Activated naive CD4-positive, alpha-beta T cell treated with anti-CD3 and anti-CD28 coated beads, Interleukin-2, amount 50 U/mL, for 72 hours (primary cell): ENCODE measurements at regions not wholly inside any gene's neighbourhood (a gene's known extent, or its start where the extent isn't known, plus 50 kb on each side); places are given as distances from the start of the nearest gene placed in this dataset.
"Not testable (repeated sequence)": the region's sequence is repeated elsewhere in the genome, so short reads cannot be mapped to it uniquely, and the experiment has no call there.

Source experiments
- ATAC-seq, 2 donors: fragments of 150-1000 bp; cut with Tn5 transposase; 2 replicates each; pipeline ENCODE4 v1.10.0; 2021; ENCODE audit warnings: mild to moderate bottlenecking in 2 of 2, moderate library complexity in 2 of 2
- DNase-seq, 2 donors: peaks; one replicate each; pipeline ENCODE4 v3.0.0; 2021 to 2022; ENCODE audit warnings: low spot score in 2 of 2
- H3K27ac Mint-ChIP-seq, 2 donors: one replicate each; pipeline ENCODE4 v1.8.0; 2022; ENCODE audit warnings: mild to moderate bottlenecking in 2 of 2, mixed read lengths in 2 of 2
- H3K36me3 Mint-ChIP-seq, 2 donors: one replicate each; pipeline ENCODE4 v1.8.0; 2022; ENCODE audit warnings: mixed read lengths in 2 of 2
- H3K9me3 Mint-ChIP-seq, 2 donors: one replicate each; pipeline ENCODE4 v1.8.0; 2022; ENCODE audit warnings: mixed read lengths in 2 of 2

DNA sequence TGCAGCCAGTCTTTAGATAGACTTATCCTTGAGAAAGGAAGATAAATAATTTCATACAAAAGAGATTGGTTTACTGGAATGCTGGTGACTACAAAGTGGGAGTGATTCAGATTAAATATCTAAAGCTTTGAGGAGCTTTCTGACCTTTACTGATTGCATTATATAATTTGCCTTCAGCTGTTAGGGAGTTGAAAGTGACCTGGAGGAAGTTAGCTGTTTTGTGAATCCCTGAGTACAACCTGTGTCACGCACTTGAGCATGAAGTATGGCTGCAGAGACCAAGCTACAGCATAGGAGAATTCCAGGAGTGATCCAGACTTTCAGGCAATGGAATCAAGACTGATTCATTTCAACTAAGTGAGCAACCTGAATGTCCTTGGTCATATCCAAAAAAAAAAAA is 1848.3 kb upstream of the RAG2 start:
- H3K36me3 Mint-ChIP-seq, result no peaks in the 10 kb centered on the region
- H3K27ac Mint-ChIP-seq, result no peak overlapping the region
- DNase-seq, result no peak
- peaks cover 4 to 11% of the 10 kb centered on the region in 2 donors for H3K9me3 Mint-ChIP-seq
- ATAC-seq, result no peak

GRCh38 chr11:38438091-38438490 is 1840.1 kb upstream of the RAG2 start:
- Mint-ChIP-seq H3K9me3 (peaks cover 12 to 13% of the 10 kb centered on the region in 2 donors), H3K36me3 (no peaks in the 10 kb centered on the region), H3K27ac (no peak overlapping the region)
- no peak for ATAC-seq
- DNase-seq, result no peak

DNA sequence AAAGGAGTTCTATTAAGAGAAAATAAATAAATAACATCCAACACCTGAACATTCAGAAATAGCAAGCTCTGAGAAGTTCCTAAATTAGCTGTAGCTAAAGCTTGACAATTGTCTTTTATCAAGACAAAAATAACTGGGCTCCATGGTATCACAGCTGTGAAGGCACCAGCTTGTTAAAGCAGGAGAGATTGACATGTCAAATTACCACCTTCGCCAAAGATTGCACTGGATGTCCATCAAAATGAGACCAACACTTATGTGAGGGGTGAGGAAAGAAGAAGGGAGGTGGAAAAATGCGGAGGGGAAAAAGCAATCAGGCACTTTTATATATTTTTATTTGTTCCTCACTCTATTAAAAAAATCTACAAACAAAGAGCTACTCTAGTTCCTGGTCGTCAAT is 1827.5 kb upstream of the RAG2 start:
- no peak for DNase-seq
- Mint-ChIP-seq H3K36me3 (peaks cover 0 to 2% of the 10 kb centered on the region in 2 donors), H3K9me3 (peaks cover 9 to 11% of the 10 kb centered on the region in 2 donors), H3K27ac (no peak overlapping the region)
- ATAC-seq, result no peak

DNA sequence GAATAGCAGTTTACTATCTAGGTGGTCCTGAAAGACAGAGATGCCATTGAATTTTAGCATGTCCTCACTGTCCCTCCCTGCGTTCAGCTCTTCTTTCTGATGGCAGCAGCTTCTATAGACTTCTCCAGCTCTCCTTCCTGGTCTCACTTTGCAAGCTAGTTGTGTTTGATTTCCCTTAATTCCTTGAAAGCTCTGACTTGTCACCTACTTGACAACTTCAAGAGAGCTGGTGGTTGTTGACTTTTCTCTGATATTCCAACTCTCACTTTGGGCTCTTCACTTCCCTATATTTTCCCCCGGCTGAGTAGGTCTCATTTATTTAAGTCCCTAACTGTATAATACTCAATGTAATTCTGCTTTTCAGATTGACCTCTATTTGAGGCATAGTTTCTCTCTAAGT is 1825.0 kb upstream of the RAG2 start:
- no peaks in the 10 kb centered on the region for H3K36me3 Mint-ChIP-seq
- H3K9me3 Mint-ChIP-seq, result peaks cover 9% of the 10 kb centered on the region in 2 donors
- DNase-seq, result no peak
- no peak for ATAC-seq
- no peak overlapping the region for H3K27ac Mint-ChIP-seq

- Mint-ChIP-seq H3K9me3 (peaks cover 33 to 35% of the 10 kb centered on the region in 2 donors), H3K36me3 (peaks cover 0 to 7% of the 10 kb centered on the region in 2 donors), H3K27ac (no peak overlapping the region)
- ATAC-seq, result no peak
- DNase-seq, result no peak
Measured at GRCh38 chr11:38416141-38416540, 1818.1 kb upstream of the RAG2 start.

- no peak for ATAC-seq
- H3K9me3 Mint-ChIP-seq, result peaks cover 34 to 46% of the 10 kb centered on the region in 2 donors
Measured at GRCh38 chr11:38411149-38411548, 1813.1 kb upstream of the RAG2 start.

GRCh38 chr11:38402063-38402462 is 1804.0 kb upstream of the RAG2 start:
- ATAC-seq (no peak), DNase-seq (no peak)
- H3K36me3 Mint-ChIP-seq, result peaks cover 4 to 5% of the 10 kb centered on the region in 2 donors
- H3K9me3 Mint-ChIP-seq, result peaks cover 12 to 26% of the 10 kb centered on the region in 2 donors
- H3K27ac Mint-ChIP-seq, result no peak overlapping the region

More at GRCh38 chr11:38411149-38411548, 1813.1 kb upstream of the RAG2 start:
- Mint-ChIP-seq H3K27ac (no peak overlapping the region), H3K36me3 (peaks cover 0 to 4% of the 10 kb centered on the region in 2 donors)
- DNase-seq, result no peak

GRCh38 chr11:38392176-38392575 is 1794.1 kb upstream of the RAG2 start:
- Mint-ChIP-seq H3K36me3 (no peaks in the 10 kb centered on the region), H3K27ac (no peak overlapping the region), H3K9me3 (peaks cover 12 to 17% of the 10 kb centered on the region in 2 donors)
- DNase-seq, result no peak
- ATAC-seq, result no peak

DNA sequence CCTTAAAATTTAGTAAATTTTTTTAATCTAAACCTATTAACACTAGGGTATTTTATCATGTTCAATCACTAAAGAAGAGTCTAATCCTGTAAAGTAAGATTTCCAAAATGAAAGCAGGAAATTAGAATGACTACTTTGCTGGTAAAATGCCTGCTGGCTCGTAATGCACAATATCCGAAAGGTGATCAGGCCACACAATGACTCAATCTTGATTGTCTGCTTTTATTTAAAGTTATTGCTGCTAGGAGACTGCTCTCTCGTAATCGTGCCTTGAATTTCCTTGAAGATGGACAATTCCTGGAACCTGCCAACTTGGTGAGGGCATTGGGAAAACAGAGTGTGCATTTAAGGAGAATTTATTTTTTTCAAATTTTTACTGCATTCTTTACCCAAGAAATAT is 1786.5 kb upstream of the RAG2 start:
- DNase-seq, result no peak
- Mint-ChIP-seq H3K27ac (no peak overlapping the region), H3K36me3 (no peaks in the 10 kb centered on the region), H3K9me3 (peaks cover 12 to 16% of the 10 kb centered on the region in 2 donors)
- ATAC-seq, result no peak

DNA sequence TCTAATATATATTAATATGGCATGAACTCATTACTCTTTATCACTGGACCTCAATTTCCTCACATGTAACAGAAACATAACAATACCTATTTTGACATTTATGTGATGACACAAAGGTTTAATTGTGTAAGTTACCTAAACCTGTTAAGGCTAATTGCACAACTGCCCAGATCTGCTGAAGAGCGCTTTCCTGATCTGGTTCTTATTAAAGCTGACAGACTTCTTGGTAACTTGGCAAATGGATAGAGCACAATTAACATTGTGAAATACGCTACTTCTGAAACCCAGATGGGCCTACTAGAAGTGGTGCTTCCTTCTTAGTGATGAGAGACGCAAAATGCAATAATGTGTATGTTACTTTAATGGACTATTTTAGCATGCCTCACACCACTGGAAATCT is 1767.2 kb upstream of the RAG2 start:
- no peak overlapping the region for H3K27ac Mint-ChIP-seq

DNA sequence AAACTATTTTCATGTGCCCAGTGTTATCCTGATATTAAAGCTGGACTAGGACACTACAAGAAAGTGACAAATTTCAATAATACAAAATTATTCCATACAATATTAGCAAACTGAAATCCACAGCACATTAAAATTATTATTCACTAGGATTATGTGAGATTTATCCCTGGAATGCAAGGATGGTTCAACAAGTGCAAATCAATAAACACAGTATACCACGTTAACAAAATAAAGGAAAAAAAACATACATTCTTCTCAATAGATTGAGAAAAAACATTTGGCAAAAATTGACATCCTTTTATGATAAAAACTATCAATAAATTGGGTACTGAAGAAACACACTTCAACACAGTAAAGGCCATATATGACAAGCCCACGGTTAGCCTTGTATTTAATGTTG is 1758.2 kb upstream of the RAG2 start:
- no peak for DNase-seq
- ATAC-seq, result no peak
- H3K9me3 Mint-ChIP-seq, result peaks cover 8 to 13% of the 10 kb centered on the region in 2 donors

More for the DNA sequence above, 1767.2 kb upstream of the RAG2 start:
- DNase-seq (no peak), ATAC-seq (no peak)
- Mint-ChIP-seq H3K9me3 (peaks cover 18 to 29% of the 10 kb centered on the region in 2 donors), H3K36me3 (no peaks in the 10 kb centered on the region)

DNA sequence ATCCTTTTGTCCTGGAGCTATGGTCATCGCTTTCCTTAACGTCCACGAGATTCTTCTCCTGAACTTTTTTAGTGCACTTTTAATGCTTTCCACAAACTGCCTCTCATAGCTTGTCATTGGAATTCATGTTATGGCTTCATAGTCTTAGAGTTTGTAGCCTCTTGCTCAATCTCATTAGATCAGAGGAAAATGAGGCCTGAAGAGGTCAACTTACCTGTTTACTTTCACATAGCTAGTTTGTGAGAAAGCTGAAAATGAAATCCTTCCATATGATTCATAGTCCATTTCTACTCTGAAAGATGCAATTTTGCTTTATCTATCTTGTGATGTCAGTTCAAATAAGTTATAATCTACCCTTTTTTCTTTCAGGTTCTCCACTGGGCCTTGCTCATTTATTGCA is 1747.2 kb upstream of the RAG2 start:
- H3K27ac Mint-ChIP-seq, result no peak overlapping the region
- H3K9me3 Mint-ChIP-seq, result peaks cover 13 to 21% of the 10 kb centered on the region in 2 donors
- H3K36me3 Mint-ChIP-seq, result peaks cover 0 to 7% of the 10 kb centered on the region in 2 donors
- ATAC-seq, result no peak
- no peak for DNase-seq

More for the DNA sequence above, 1758.2 kb upstream of the RAG2 start:
- Mint-ChIP-seq H3K27ac (no peak overlapping the region), H3K36me3 (peaks cover 0 to 2% of the 10 kb centered on the region in 2 donors)

DNA sequence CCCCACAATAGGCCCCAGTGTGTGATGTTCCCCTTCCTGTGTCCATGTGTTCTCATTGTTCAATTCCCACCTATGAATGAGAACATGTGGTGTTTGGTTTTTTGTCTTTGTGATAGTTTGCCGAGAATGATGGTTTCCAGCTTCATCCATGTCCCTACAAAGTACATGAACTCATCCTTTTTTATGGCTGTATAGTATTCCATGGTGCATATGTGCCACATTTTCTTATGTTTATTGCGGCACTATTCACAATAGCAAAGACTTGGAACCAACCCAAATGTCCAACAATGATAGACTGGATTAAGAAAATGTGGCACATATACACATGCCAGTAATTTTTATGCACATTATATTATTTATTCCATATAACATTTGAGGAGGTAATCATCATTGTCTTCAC is 1743.6 kb upstream of the RAG2 start:
- H3K27ac Mint-ChIP-seq, H3K36me3 Mint-ChIP-seq, DNase-seq, ATAC-seq: not testable (repeated sequence)
- H3K9me3 Mint-ChIP-seq, result peaks cover 15 to 25% of the 10 kb centered on the region in 2 donors

GRCh38 chr11:38339835-38340440 is 1741.9 kb upstream of the RAG2 start:
- Mint-ChIP-seq H3K9me3 (peaks cover 14 to 27% of the 10 kb centered on the region in 2 donors), H3K36me3 (peaks cover 4 to 5% of the 10 kb centered on the region in 2 donors), H3K27ac (no peak overlapping the region)
- no peak for DNase-seq
- ATAC-seq, result no peak

DNA sequence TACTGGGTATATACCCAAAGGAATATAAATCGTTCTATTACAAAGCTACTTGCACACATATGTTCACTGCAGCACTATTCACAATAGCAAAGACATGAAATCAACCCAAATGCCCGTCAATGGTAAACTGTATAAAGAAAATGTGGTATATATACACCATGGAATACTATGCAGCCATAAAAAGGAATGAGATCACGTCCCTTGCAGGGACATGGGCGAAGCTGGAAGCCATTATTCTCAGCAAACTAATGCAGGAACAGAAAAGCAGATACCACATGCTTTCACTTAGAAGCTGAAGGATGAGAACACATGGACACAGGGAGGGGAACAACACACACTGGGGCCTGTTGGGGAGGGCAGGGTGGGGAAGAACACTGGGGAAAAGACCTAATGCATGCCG is 1740.0 kb upstream of the RAG2 start:
- not testable (repeated sequence) for DNase-seq, H3K36me3 Mint-ChIP-seq, ATAC-seq, H3K27ac Mint-ChIP-seq
- peaks cover 17 to 25% of the 10 kb centered on the region in 2 donors for H3K9me3 Mint-ChIP-seq

GRCh38 chr11:38332046-38332445 is 1734.0 kb upstream of the RAG2 start:
- Mint-ChIP-seq H3K27ac (no peak overlapping the region), H3K36me3 (peaks cover 4 to 5% of the 10 kb centered on the region in 2 donors), H3K9me3 (peaks cover 13 to 21% of the 10 kb centered on the region in 2 donors)
- DNase-seq (no peak), ATAC-seq (no peak)

- no peak for ATAC-seq
Measured at GRCh38 chr11:38330578-38330977, 1732.5 kb upstream of the RAG2 start.

More at GRCh38 chr11:38330578-38330977, 1732.5 kb upstream of the RAG2 start:
- no peak overlapping the region for H3K27ac Mint-ChIP-seq
- no peak for DNase-seq
- no peaks in the 10 kb centered on the region for H3K36me3 Mint-ChIP-seq
- H3K9me3 Mint-ChIP-seq, result peaks cover 4 to 15% of the 10 kb centered on the region in 2 donors
